Posterior cingulate gyrus (tissue), 11 donors: ENCODE measurements at regions not wholly inside any gene's neighbourhood (a gene's known extent, or its start where the extent isn't known, plus 50 kb on each side); places are given as distances from the start of the nearest gene placed in this dataset.

ENCODE experiments used
- DNase-seq, 10 donors: peaks; one replicate each; pipeline versions ENCODE4 v3.0.0 to v3.0.0-alpha.2; 2020 to 2021; ENCODE audit warnings: mixed read lengths in 3 of 10
- intact Hi-C: fragments of 100-400 bp; cut with DNase I; formaldehyde crosslinking; loops from one replicate; pipeline ENCODE4 v1.15.1; 2023

DNA sequence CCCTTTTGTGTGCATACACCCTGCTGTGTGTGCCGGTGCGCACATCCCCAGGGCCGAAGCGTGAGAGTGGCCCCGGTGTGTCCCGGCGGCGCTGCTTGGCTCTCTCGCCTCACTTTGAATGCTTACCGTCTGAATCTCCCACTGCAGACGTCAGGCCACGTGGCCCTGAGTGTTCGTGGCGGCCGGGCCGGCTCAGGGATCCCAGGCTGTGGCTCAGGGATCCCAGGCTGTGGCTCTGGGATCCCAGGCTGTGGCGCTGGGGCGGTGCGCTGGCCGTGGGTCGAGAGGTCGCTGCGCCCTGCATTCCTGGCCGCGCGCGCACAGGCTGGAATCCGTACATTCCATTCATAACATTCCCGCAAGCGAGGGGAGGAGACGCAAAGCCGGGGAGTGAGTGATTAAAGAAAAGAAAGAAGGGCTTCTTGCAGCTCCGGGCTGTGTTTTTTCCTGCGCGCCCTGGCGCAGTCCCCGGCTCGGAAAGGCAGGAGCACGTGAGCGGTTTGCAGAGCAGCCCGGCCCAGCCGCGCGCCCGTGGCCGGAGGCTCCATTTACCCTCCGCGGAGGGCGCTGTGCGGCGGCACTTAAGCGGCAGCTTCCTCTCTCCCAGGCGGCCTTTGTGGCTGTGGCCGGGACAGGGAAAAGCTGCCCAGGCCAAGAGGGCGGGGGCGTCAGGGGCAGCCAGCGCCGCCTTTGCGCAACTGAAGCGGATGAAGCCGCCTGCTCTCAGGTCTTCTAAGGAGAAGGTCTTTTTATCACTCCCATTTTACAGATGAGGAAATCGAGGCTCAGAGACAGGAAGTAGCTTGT, 87.0 kb upstream of the ALDH1L1 start:
- DNase-seq, result peak; percentile 54 to 95 (median 73)
- intact Hi-C loops, result loop anchor here (10.0 kb wide), 1 partner anchor 207 kb away; the partner anchor contains the start of gene ZXDC

DNA sequence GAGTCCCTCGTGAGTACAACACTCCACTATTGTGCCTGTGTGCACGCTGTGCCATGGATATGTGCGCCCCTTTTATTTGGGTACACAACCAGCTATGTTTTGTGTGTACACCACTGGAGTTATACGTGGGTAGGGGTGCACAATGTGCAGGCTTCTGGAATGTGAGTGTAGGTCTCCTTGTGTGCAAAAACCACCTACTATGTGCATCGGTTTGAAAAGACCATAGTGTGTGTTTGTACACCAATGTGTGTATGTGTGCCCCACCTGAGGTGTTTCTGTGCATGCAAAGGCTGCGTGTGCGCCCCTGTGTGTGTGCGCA, 86.4 kb upstream of the ALDH1L1 start:
- DNase-seq, result no peak
- intact Hi-C loops, result loop anchor here (10.0 kb wide), 1 partner anchor 208 kb away; the partner anchor contains the start of gene ZXDC

DNA sequence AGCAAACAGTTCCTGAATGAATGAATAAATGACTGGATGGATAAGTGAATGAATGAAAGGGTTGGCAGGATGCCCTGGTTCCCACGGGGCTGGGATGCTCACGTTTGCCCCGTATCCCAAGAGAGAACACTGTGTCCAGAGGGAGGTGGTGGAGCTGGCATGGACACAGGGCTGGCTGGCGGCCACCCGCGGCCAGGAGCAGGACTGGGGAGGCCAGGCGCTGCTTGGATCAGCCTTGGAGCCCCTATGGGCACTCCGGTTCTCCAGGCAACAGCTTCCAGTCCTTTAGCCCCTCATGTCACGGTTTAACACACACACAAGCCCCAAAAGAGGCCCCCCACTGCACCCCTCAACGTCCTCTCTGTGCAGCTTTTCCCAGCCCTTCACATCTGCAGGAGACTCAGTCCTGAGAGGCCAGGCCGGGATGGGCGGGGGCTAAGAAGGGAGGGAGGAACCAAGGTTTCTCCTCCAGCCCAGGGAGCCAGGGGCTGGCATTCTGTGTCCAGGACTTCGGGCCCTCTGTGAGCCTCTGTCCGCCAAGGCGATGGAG, 86.0 kb upstream of the ALDH1L1 start:
- peak in 9 of 10 donors; percentile 30 to 89 (median 55) for DNase-seq
- intact Hi-C loops, result loop anchor here (10.0 kb wide), 1 partner anchor 208 kb away; the partner anchor contains the start of gene ZXDC

DNA sequence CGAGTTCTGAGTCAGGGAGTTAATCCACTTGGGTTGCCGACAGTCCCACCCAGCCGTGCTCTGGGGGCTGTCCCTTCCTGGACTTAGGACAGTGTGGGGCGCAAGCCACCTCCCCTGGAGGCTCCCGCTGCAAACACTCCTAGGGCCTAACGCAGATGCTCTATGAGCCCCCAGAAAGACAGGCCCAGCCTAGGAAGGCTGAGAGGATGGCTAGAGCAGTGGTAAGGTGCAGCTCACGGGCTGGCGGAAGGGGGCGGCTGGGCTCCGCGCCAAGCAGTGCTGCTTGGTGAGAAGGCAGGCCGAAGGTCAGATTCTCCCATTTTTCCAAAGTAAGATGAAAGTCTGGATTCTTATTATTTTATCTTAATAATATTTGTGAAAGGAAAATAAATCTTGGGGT, 84.6 kb upstream of the ALDH1L1 start:
- intact Hi-C loops, result loop anchor here (10.0 kb wide), 1 partner anchor 210 kb away; the partner anchor contains the start of gene ZXDC
- DNase-seq, result no peak

DNA sequence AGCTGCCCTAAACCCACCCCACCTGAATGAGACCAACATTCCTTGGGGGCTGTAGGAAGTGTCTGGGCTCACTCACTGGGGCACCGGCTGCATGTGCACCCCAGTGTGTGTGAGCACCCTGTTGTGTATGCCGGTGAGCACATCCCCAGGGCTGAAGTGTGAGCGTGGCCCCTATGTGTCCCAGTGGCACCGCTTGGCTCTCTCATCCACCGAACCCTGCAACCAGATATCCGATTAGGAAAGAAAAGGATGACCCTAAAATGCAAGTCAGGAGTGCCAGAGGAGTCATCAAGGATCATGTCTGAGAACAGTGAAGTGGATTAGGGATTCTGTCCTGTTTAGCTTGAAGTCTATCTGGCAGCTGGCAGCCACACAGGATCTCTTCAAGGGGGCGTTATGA, 84.0 kb upstream of the ALDH1L1 start:
- DNase-seq, result no peak
- intact Hi-C loops, result loop anchor here (10.0 kb wide), 1 partner anchor 210 kb away; the partner anchor contains the start of gene ZXDC

GRCh38 chr3:126263971-126264370, 83.6 kb upstream of the ALDH1L1 start:
- DNase-seq, result no peak
- intact Hi-C loops, result loop anchor here (2.0 to 10.0 kb wide), 2 partner anchors 91 to 211 kb away; partner anchors contain the start of gene ZXDC

DNA sequence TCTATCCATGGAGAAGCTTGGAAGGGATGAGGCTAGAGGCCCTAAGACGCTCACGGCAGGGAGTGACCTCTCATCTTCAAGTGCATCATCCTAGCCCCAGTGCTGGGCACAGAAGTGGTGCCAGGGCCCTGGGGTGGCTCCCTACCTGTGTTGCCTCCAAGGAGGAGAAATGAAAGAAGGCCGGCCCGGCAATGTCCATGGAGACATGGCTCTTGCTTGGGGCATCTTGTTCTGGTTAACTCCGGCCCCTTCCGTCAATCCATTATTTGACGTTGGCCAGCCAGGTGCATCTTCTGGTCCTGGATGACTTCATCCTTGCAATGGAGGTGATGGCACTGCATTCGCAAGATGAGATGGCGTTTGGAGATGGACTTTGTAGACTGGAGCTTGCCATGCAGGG, 83.2 kb upstream of the ALDH1L1 start:
- DNase-seq, result no peak
- intact Hi-C loops, result loop anchor here (2.0 to 10.0 kb wide), 2 partner anchors 91 to 211 kb away; partner anchors contain the start of gene ZXDC

- intact Hi-C loops, result loop anchor here (2.0 to 10.0 kb wide), 2 partner anchors 93 to 213 kb away; partner anchors contain the start of gene ZXDC
- DNase-seq, result no peak
Measured at GRCh38 chr3:126262227-126262626, 81.8 kb upstream of the ALDH1L1 start.

- intact Hi-C loops, result loop anchor here (10.0 kb wide), 1 partner anchor 214 kb away; the partner anchor contains the start of gene ZXDC
- no peak for DNase-seq
Measured at GRCh38 chr3:126261037-126261436, 80.7 kb upstream of the ALDH1L1 start.

DNA sequence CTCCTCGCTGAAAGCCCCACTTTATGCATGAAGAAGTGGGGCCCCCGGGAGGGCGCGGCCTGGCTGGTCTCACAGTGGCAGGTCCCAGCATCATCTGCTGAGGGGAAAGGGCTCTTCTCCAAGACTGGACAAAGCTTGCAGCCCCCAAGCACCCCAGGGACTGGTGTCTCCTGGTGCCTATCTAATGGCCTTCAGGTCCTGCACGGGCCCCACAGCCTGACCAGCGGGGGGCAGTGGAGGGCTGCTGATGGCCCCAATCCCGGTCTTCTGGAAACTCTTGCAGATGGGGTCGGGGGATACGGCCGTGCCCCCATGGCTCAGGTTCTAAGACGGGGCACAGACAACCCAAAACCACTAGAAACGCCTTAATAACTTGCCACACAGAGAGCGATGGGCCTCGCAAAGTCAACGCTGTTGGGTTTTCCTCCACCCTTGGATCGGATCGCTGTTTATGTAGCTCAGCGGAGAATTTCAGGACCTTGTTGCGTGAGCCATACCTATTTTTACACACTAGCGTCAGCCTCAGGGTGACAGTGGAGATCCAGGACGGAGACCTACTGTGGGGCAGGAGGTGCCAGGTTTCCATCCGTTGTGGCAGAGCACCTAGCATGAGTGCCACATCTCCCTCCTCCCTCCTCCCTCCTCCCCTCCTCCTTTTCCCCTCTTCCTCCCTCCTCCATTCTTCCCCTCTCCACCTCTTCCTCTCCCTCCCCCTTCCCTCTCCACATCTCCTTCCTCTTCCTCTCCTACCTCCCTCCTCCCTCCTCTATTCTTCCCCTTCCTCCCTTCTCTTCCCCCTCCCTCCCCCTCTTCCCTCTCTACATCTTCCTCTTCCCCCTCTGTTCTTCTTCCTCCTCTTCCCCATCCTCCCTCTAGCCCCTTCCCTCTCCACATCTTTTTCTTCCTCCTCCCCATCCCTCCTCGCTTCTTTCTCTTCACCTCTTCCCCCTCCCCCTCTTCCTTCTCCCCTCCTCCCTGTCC, 79.3 kb upstream of the ALDH1L1 start:
- intact Hi-C loops, result loop anchor here (1.0 to 10.0 kb wide), 2 partner anchors 130 to 215 kb away; partner anchors contain the start of gene ZXDC
- peak; percentile 31 to 96 (median 76) for DNase-seq

DNA sequence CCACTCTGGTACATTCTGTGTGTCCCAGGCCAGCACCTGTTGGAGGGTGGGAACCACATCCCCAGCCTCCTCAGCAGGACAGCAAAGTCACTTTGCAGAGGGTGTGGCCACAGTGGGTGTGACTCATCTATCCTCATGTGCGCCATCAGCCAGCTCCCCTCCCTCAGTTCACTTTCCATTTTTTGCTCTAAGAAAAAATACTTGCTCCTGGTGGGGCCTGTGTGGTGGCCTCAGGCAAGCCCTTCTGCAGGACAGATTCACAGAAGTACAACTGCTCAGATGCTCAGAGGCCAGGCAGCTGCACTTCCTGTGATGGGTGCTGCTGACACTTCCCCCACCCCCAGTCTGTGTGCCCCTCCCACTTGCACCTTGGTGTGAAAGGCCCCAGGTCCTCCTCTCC, 78.3 kb upstream of the ALDH1L1 start:
- no peak for DNase-seq
- intact Hi-C loops, result loop anchor here (1.0 kb wide), 1 partner anchor 131 kb away; no protein-coding TSS in a partner anchor

DNA sequence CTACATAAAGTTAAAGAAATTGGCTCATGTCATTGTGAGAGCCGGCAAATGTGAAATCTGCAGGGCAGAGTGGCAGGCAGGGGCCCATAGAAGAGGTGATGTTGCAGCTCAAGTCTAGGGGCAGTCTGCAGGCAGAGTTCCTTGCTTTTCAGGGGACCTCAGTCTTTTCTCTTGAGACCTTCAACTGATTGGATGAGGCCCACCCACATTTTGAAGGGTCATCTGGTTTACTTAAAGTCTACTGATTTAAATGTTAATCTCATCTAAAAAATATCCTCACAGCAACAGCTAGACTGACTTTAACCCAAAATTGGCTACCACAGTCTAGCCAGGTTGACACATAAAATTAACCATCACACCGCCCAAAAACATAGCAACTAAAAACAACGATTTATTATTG, 77.6 kb upstream of the ALDH1L1 start:
- intact Hi-C loops, result no loop called here

DNA sequence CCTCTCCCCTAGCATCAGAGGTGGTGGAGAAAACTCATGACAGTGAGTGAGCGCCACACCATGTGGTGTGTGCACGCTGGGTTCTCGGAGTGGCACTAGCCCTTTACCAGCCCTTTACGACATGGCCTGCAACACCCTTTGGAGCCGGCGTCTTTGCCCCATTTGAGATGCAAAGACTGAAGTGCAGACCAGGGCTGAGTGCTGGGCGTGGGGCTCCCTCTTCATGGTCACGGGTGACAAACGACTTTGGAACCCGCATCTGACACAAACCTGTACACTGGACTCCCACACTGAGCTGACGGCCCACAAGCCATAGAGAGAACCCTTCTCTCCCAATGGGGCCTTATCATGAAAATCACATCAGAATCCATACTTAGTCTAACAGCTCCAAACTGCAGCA, 76.8 kb upstream of the ALDH1L1 start:
- intact Hi-C loops, result no loop called here

More for the DNA sequence above, 77.6 kb upstream of the ALDH1L1 start:
- DNase-seq, result no peak

GRCh38 chr3:126256251-126256650, 75.9 kb upstream of the ALDH1L1 start:
- intact Hi-C loops, result no loop called here
- no peak for DNase-seq

More for the DNA sequence above, 76.8 kb upstream of the ALDH1L1 start:
- no peak for DNase-seq

- no peak for DNase-seq
- intact Hi-C loops, result no loop called here
Measured at GRCh38 chr3:126253072-126253471, 72.7 kb upstream of the ALDH1L1 start.

GRCh38 chr3:126252373-126252772, 72.0 kb upstream of the ALDH1L1 start:
- DNase-seq, result no peak
- intact Hi-C loops, result no loop called here

GRCh38 chr3:126245811-126246727, 65.7 kb upstream of the ALDH1L1 start:
- peak in 9 of 10 donors; percentile 44 to 92 (median 76) for DNase-seq
- intact Hi-C loops, result loop anchor here (1.0 kb wide), 1 partner anchor 143 kb away; no protein-coding TSS in a partner anchor
